Posterior cingulate gyrus (tissue), 11 donors: ENCODE measurements at regions not wholly inside any gene's neighbourhood (a gene's known extent, or its start where the extent isn't known, plus 50 kb on each side); places are given as distances from the start of the nearest gene placed in this dataset.
"Not testable (repeated sequence)": the region's sequence is repeated elsewhere in the genome, so short reads cannot be mapped to it uniquely, and the experiment has no call there.

Experiments used
- DNase-seq, 10 donors: peaks; one replicate each; pipeline versions ENCODE4 v3.0.0 to v3.0.0-alpha.2; 2020 to 2021; ENCODE audit warnings: mixed read lengths in 3 of 10
- intact Hi-C: fragments of 100-400 bp; cut with DNase I; formaldehyde crosslinking; loops from one replicate; pipeline ENCODE4 v1.15.1; 2023

GRCh38 chr2:219724628-219725027, 97.2 kb downstream of the SLC4A3 start:
- intact Hi-C loops = no loop called here
- no peak for DNase-seq

GRCh38 chr2:219726916-219727315, 99.5 kb downstream of the SLC4A3 start:
- no peak for DNase-seq
- intact Hi-C loops = no loop called here

- intact Hi-C loops = no loop called here
- DNase-seq = no peak
Observed at GRCh38 chr2:219727771-219728429, 100.5 kb downstream of the SLC4A3 start.

GRCh38 chr2:219728991-219729487, 101.6 kb downstream of the SLC4A3 start:
- DNase-seq = no peak
- intact Hi-C loops = no loop called here

- DNase-seq = no peak
- intact Hi-C loops = no loop called here
Observed at GRCh38 chr2:219731173-219731572, 103.7 kb downstream of the SLC4A3 start.

GRCh38 chr2:219733106-219733505, 105.7 kb downstream of the SLC4A3 start:
- DNase-seq = no peak
- intact Hi-C loops = no loop called here

- intact Hi-C loops = no loop called here
- DNase-seq = no peak
Observed at GRCh38 chr2:219733746-219734145, 106.3 kb downstream of the SLC4A3 start.

- no peak for DNase-seq
- intact Hi-C loops = loop anchor here (2.0 to 5.0 kb wide), 2 partner anchors 101 to 1837 kb away; partner anchors contain the start of gene EPHA4
Observed at GRCh38 chr2:219736209-219736608, 108.8 kb downstream of the SLC4A3 start.

- intact Hi-C loops = loop anchor here (2.0 to 5.0 kb wide), 2 partner anchors 100 to 1836 kb away; partner anchors contain the start of gene EPHA4
- DNase-seq = peak in 3 of 10 donors; percentile 12 to 76 (median 29)
Observed at GRCh38 chr2:219737270-219737691, 109.9 kb downstream of the SLC4A3 start.

- intact Hi-C loops = loop anchor here (5.0 kb wide), 1 partner anchor 98 kb away; no protein-coding TSS in a partner anchor
- no peak for DNase-seq
Observed at GRCh38 chr2:219739066-219739465, 111.6 kb downstream of the SLC4A3 start.

- DNase-seq = no peak
- intact Hi-C loops = loop anchor here (5.0 kb wide), 1 partner anchor 97 kb away; no protein-coding TSS in a partner anchor
Observed at GRCh38 chr2:219739866-219740440, 112.5 kb downstream of the SLC4A3 start.

- intact Hi-C loops = no loop called here
- DNase-seq = no peak
Observed at GRCh38 chr2:219743548-219743947, 116.1 kb downstream of the SLC4A3 start.

GRCh38 chr2:219744066-219744465, 116.6 kb downstream of the SLC4A3 start:
- DNase-seq = no peak

GRCh38 chr2:219744600-219744999, 117.2 kb downstream of the SLC4A3 start:
- intact Hi-C loops = no loop called here
- DNase-seq = peak in 1 of 10 donors; percentile 24

More at GRCh38 chr2:219744066-219744465, 116.6 kb downstream of the SLC4A3 start:
- intact Hi-C loops = no loop called here

GRCh38 chr2:219747637-219748036, 120.2 kb downstream of the SLC4A3 start:
- DNase-seq = no peak
- intact Hi-C loops = no loop called here

GRCh38 chr2:219748671-219749570, 121.5 kb downstream of the SLC4A3 start:
- no peak for DNase-seq
- intact Hi-C loops = no loop called here

GRCh38 chr2:219751121-219751520, 123.7 kb downstream of the SLC4A3 start:
- peak in 1 of 10 donors; percentile 75 for DNase-seq
- intact Hi-C loops = not testable (repeated sequence)

GRCh38 chr2:219752726-219753125, 125.3 kb downstream of the SLC4A3 start:
- intact Hi-C loops = no loop called here
- no peak for DNase-seq

- intact Hi-C loops = no loop called here
- DNase-seq = no peak
Observed at GRCh38 chr2:219758907-219759680, 131.7 kb downstream of the SLC4A3 start.

GRCh38 chr2:219759801-219760200, 132.4 kb downstream of the SLC4A3 start:
- DNase-seq = no peak
- intact Hi-C loops = no loop called here
